ELF-1 (cell line): ENCODE measurements at regions not wholly inside any gene's neighbourhood (a gene's known extent, or its start where the extent isn't known, plus 50 kb on each side); places are given as distances from the start of the nearest gene placed in this dataset.
"Not testable (repeated sequence)": the region's sequence is repeated elsewhere in the genome, so short reads cannot be mapped to it uniquely, and the experiment has no call there.

Experiments used
- DNase-seq: peaks from one replicate; pipeline ENCODE4 v3.0.0-alpha.2; 2016; ENCODE audit warnings: low read depth, low spot score

DNA sequence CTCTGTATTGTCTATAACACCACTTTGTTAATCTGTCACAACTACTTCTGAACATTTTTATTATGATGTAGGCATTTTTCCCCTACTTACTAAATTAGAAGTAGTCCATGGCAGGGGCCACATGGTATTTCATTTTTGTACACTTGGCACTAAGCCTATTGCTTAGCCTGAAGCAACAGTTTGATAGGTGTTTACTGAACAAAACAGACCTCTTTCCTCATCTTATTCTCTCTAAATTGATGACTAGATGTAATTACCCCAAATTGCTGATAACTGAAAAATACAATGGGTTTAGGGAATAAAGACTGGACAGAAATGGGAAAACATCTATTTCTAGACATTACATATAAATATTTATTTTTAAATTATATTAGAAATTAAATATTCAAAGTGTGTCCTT lies 633.8 kb downstream of the SLCO4C1 start:
- DNase-seq: no peak

DNA sequence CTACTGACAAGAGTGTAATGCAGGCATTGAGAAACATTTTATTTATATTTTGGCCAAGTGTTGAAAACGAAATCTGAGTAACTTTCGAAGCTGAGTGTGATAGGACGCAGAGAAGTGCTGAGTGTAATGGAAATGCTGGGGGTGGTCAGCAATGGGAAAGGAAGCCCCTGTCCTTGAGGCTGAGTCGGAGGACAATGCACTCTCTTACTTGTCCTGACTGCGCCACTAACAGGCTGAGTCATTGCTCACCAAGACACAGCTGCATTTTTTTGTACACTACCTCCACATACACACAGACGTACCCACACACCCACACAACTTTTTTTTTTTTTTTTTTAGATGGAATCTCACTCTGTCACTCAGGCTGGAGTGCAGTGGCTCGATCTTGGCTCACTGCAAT lies 637.7 kb downstream of the SLCO4C1 start:
- DNase-seq: no peak

DNA sequence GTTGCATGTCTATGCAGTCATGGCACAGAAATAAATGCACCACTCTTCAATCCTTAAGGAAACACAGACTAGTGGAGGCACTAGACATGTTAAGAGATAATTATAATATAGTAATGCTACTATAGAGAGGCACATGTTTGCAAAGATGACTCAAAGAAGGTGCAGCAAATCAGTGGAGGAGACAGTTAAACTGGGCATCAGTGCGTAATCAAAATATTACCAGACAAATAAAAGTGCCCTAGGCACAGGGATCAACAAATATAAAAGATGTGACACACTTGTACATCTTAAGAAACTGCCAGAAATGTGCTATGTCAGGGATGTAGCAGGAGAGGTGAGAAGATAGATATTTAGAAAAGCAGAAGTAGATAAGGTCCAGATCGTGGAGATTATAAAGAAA lies 642.1 kb downstream of the SLCO4C1 start:
- DNase-seq: no peak

DNA sequence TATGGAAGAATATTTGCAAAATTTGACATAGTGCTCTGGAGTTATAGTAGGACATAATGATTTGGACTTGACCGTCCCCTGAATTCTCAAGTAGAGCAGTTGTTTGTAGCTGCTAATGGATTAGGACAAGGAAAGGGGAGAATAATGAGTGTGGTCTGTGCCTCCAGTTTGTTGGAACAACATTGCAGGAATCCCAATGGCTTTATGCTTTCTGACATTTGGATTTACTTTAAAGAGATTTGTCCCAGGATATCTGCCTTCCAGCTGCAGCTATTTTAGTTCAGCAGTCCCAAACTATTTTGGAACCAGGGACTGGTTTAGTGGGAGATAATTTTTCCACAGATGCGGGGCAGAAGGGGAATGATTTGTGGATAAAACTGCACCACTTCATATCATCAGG lies 648.2 kb downstream of the SLCO4C1 start:
- DNase-seq: no peak

DNA sequence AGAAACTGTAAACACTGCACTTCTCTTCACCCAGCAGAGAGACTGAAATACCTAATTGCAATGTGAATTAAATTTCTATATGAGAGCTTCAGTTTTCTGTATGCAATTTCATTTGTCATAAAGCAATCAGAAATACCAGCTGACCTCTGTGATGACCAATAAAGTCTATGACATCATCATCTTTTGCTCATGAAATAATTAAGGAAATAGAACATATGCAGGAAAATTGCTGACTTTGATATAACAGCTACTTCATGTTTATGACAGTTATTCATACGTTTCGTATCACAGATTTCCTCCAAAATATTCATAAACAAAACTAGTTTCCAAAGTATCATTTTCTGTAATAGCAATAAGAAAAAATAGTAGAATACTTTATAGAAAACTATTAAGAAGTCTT lies 652.3 kb downstream of the SLCO4C1 start:
- no peak for DNase-seq

DNA sequence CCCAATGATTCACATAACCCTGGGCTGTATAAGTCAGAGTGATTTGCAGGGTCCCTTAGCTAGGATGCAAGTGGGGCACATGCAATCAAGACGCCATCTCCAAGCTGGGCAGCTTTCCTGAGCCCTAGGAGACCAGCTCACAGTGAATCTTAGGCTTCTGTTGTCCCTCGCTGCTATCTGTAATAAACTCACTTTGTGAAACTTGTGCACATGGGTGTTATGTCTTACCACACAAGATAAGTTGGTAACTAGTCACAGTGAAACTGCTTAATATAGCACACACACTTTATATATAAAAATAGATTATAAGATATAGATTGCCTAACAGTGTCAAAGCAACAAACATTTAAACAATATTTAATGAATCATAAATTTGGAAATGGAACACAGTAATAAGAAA lies 658.5 kb downstream of the SLCO4C1 start:
- DNase-seq: no peak

DNA sequence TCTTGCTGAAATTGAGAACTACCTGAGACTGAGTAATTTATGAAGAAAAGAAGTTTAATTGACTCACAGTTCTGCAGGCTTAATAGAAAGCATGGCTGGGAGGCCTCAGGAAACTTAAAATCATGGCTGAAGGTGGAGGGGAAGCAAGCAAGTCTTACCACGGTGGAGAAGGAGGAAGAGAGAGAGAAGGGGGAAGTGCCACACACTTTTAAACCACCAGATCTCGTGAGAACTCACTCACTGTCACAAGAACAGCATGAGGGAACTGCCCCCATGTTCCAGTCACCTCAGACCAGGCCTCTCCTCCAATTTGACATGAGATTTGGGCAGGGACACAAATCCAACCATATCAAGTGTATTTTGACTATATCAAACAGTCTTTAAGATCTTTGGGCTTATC lies 668.3 kb downstream of the SLCO4C1 start:
- DNase-seq: not testable (repeated sequence)

DNA sequence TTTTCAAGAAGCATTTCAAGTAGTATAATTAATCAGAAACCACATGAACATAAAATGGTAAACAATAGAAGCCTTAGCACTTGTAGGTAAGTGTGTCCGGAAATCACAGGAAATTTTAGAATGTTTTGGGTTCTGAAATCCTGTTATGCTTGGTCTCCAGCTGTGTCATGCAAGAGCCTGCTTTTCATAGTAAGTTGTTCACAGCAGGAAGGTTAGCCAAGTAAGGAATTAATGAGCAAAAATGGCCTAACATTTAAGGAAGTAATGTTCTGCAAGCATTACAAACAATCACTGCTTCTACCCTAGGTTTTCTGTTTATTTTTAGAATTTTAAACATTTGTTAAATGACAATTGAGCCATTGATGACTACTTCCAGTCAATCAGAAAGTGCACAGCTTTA lies 669.5 kb downstream of the SLCO4C1 start:
- no peak for DNase-seq

DNA sequence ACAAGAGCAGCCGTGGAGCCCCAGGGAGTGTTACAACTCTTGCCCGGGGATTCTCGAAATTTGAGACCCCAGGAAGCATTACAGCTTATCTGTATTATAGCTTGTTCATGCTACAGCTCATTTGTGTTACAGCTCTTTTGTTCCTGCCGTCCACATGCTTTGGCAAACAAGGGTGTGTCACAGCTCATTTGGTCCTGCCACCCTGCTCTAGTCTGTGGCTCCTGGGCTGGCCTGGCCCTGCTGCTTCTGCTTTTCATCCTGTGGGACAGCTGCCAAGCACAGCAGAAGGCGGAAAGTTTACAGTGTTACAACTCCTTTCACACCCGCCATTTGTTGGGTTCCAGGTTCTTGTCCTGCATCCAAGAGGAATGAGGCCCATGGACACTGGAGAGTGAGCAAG lies 685.0 kb downstream of the SLCO4C1 start:
- DNase-seq: no peak

DNA sequence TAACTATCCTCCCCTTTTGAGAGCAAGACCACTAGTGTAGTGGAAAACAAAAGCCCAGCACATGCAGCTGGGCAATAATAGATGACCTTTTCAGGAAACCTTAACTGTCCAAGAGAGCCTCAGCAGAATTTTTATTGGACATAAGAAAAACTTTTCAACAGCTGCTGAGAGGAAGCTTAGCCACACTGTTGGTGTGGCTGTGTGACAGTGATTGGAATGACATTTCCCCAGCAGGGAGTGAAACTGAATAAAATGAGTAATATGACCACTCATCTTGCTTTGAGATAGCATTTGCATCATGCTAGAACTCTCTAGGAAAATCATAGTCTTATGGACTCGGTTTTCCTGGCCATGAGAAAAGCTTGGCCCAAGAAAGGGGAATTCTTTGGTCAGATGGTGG lies 687.8 kb downstream of the SLCO4C1 start:
- no peak for DNase-seq

DNA sequence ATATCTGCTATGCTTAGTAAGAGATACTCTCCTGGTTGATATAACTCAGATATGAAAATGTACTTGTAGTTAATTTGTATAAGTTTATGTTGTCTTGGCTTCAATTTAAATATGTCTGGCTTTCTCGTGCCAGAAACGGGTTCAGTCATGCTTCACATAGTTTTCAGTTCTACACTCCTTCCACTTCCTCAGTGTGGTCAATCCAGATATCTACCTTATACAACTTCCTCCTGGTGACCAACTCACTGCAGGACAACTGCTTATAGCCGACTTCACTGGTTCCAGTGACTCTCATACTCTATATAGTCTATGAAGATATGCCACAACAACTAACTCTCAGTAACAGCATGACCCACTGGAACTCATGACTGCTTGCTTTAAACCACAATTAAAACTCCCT lies 690.4 kb downstream of the SLCO4C1 start:
- DNase-seq: no peak

DNA sequence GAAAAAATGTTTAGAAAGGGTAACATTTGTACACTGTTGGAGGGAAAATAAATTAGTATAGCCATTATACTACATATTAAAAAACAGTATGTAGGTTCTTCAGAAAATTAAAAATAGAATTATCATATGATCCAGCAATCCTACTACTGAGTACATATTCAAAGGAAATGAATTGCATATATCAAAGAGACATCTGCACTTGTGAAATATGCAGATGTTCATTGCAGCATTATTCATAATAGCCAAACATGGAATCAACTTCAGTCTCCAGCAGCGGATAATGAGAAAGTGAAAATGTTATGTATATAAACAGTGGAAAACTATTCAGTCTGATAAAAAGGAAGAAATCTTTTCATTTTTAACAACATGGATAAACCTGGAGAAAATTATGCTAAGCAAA lies 695.5 kb downstream of the SLCO4C1 start:
- no peak for DNase-seq

DNA sequence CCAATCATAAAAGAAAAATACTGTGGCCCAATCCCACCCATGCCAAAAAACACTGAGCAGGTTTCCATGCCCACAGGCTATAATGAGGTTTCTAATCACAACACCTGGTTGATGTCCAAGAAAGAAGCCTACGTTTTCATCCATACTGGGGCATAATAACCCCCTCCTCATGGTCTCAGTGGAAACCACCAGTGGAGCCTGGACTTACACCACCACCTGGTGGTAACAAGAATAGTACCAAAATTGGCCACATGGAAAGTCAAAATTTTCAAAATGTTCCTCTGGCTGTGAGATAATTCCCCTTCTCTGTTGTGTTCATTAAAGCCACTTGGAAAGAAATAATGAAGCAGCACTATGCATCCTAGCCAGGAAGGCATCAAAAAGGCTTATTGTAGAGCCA lies 687.3 kb upstream of the ST8SIA4 start:
- DNase-seq: peak; percentile 7

DNA sequence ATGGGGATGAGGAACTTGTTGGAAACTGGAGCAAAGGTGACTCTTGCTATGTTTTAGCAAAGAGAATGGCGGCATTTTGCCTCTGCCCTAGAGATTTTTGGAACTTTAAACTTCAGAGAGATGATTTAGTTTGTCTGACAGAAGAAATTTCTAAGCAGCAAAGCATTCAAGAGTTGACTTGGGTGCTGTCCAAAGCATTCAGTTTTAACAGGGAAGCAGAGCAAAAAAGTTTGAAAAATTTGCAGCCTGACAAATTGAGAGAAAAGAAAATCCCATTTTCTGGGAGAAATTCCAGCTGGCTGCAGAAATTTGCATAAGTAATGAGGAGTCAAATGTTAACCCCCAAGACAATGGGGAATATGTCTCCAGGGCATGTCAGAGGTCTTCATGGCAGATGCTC lies 682.3 kb upstream of the ST8SIA4 start:
- DNase-seq: no peak

DNA sequence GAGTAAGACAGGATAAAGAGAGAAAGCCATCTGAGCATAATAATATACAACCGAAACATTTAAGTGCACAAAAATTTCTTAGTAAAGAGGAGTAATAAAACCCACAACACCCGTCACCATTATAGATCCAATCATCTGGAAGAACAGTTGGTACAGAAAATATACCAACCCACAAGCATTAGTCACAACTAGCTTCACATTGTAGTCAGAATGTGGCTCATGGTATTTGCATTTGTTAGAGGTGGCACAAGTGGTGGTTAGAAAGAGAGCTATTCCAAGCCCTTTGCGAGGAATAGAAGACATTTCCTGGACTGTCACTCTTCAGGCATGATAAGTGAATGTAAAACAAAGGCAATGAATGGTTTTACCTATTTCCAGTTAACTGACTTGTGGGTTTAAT lies 677.5 kb upstream of the ST8SIA4 start:
- DNase-seq: no peak

DNA sequence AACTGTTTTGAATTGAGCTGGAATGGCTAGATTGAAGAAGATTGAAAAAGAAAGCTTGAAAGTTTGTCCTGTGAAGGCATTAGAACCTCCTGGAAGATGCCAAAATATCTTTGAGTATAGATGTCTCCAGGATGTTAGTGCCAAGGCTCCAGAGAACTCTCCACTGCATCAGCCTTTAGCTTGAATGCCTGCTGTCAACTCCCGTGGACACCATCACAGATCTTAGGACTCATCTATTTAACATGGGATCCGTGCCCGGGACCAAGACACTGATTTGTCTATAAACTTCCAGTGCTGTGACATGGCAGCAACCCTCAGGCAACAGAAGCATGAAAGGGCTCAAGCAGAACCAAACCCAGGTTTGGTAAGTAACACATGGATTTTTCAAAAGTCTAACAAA lies 670.9 kb upstream of the ST8SIA4 start:
- no peak for DNase-seq

DNA sequence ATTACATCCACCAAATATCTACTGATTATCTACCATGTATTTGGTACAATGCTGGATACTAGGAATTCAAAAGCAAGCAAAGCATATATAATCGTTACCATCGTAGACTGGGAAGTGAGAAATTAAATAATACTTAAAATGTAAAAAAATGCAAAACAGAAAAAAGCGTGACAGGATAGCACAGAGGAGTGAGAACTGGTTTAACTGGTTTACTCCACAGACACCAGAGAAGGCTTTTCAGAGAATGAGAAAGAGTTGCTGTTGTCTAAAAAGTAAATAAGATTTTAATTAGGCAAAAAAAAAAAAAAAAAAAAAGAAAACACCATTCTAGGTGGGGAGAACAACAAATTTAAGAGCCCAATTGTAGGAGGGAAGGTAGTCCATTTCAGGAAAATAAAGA lies 657.9 kb upstream of the ST8SIA4 start:
- no peak for DNase-seq

DNA sequence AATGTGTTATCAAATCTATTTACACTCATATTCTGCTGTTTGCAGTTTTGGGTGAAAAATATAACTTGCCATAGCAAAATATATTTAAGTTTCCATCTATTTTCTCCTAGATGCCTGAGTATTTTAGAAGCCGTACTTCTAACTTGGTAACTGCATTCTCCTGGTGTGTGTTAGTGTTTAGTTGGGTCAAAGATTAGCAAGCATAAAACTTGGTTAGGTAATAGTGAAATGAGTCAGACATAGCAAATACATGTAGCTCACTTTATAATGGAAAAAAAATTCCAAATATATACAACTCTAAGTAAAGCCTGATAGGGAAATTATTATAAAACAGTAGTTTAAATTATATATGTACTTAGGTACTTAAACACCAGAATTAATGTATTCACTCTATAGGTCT lies 640.7 kb upstream of the ST8SIA4 start:
- DNase-seq: no peak

DNA sequence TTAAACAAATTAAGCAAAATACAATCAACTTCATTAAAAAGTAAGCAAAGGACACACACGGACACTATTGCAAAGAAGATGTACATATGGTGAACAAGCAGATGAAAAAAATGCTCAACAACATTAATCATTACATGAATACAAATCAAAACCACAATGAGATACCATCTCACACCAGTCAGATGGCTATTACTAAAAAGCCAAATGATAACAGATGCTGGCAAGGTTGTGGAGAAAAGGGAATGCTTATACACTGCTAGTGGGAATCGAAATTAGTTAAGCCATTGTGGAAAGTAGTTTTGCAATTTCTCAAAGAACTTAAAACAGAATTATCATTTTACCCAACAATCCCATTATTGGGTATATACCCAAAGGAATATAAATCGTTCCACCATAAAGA lies 636.2 kb upstream of the ST8SIA4 start:
- no peak for DNase-seq

DNA sequence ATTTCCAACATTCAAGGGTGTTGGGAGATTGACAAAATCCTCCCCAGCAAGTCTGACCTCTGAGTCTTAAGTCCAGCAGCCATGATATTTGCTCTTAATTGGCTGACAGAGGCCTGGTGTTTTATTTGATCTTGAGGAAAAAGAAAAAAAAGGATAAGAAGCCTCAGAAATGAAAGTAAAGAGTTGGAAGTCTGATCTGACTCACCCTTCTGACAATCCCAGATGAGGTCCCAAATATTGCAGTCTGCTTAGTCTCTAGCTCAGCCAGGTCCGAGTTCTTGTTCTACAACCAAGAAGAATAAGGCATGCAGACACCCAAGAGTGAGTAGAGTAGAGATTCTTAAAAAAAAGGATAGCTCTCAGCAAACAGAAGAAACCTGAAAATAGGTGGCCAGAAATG lies 632.5 kb upstream of the ST8SIA4 start:
- no peak for DNase-seq

DNA sequence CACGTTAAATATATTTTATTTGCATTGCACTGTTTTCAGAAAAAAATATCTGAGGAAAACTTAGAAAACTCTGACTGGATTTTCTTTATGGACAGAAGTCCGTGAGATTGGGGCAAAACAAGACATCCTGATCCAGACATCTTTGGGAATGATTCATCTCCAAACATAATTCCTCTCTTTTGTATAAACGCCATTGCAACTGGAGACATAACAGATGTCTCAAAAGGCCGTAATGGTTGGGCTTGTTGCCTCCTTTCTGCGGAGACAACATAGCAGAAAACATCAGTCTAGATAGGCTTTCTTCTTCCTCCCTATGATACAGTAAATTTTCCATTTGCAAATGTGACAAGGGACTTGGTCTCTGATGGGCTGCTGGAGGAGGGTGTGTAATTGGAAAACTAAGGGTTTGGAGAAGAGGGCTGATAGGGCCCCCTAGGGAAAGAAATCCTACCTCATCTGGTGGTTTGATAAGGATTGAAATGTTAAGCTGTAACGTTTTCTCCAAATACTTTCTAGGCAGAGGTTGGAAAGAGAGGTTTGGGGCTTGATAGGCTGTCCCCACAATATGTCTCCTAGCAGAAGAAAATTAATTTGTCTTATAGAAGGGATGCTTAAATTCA lies 631.5 kb upstream of the ST8SIA4 start:
- DNase-seq: no peak

DNA sequence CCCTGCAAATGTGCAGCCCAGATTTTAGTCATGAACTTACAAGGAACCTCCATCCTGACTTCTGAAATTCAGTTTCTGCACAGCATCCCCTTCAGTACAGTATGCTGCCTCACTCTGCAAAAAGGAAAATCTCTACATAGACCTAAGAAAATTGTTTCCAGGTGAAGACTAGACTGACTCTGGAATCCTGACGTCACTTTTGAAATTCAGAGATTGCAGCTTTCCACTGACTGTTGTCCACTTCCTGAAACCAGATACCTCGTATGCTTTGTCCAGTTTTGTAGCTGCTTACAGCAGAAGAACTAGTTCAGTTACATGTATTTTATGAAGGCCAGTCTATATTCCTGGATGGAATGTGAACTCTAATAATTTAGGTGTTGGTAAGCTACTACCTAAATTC lies 629.3 kb upstream of the ST8SIA4 start:
- DNase-seq: no peak

DNA sequence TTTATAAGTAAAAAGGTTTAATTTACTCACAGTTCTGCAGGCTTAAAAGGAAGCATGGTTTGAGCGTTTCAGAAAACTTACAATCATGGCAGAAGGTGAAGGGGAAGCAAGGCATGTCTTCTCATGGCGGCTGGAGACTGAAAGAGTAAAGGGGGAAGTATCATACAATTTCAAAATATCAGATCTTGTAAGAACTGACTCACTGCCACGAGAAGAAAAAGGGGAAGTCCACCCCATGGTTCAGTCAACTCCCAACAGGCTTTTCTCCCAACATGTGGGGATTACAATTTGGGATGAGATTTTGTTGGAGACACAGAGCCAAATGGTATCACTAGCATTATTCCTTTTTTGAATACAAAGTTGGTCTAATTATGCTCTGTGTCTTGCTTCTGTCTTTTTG lies 627.9 kb upstream of the ST8SIA4 start:
- no peak for DNase-seq

DNA sequence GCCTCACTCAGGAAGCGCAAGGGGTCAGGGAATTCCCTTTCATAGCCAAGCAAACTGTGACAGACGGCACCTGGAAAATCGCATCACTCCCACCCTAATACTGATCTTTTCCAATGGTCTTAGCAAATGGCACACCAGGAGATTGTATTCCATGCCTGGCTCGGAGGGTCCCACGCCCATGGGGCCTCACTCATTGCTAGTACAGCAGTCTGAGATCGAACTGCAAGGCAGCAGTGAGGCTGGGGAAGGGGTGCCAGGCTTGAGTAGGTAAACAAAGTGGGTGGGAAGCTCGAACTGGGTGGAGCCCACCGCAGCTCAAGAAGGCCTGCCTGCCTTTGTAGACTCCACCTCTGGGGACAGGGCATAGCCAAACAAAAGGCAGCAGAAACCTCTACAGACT lies 626.0 kb upstream of the ST8SIA4 start:
- DNase-seq: not testable (repeated sequence)

DNA sequence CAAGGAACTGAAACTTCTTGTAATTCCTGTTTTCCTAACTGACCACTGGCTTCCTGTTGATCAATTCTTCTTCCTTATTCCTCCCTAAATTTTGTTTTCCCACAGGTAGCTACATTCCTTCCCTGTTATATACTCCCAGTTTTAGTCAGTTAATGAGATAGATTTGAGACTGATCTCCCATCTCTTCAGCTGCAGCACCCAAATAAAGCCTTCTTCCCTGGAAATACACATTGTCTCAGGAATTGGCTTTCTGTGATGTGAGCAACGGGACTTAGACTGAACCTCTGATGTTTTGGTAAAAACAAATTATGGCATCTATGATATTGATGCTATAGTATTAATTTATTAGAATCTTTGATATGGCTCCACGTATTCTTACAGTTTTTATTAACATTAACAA lies 617.3 kb upstream of the ST8SIA4 start:
- DNase-seq: no peak
